Daoy (cell line): ENCODE measurements at regions not wholly inside any gene's neighbourhood (a gene's known extent, or its start where the extent isn't known, plus 50 kb on each side); places are given as distances from the start of the nearest gene placed in this dataset.
A peak's percentile ranks its signal among the peaks of the same experiment; 100 is the strongest.

Experiments used
- DNase-seq: peaks from one replicate; pipeline ENCODE4 v3.0.0-alpha.2; 2015; ENCODE audit warnings: low read depth

GRCh38 chr1:221429264-221429663 lies 312.6 kb downstream of the DUSP10 start:
- no peak for DNase-seq

GRCh38 chr1:221430152-221430960 lies 311.5 kb downstream of the DUSP10 start:
- DNase-seq, result peak; percentile 26

GRCh38 chr1:221431068-221431651 lies 310.7 kb downstream of the DUSP10 start:
- no peak for DNase-seq

GRCh38 chr1:221431961-221432360 lies 309.9 kb downstream of the DUSP10 start:
- DNase-seq, result no peak

- peak; percentile 38 for DNase-seq
Measured at GRCh38 chr1:221435504-221435904, 306.4 kb downstream of the DUSP10 start.

- no peak for DNase-seq
Measured at GRCh38 chr1:221437171-221437570, 304.7 kb downstream of the DUSP10 start.

GRCh38 chr1:221437926-221438325 lies 304.0 kb downstream of the DUSP10 start:
- DNase-seq, result peak; percentile 58

GRCh38 chr1:221439008-221439746 lies 302.7 kb downstream of the DUSP10 start:
- DNase-seq, result peak; percentile 96

GRCh38 chr1:221439747-221440501 lies 302.0 kb downstream of the DUSP10 start:
- DNase-seq, result peak; percentile 93

- peak; percentile 54 for DNase-seq
Measured at GRCh38 chr1:221440658-221441057, 301.2 kb downstream of the DUSP10 start.

- DNase-seq, result no peak
Measured at GRCh38 chr1:221442056-221442455, 299.8 kb downstream of the DUSP10 start.

GRCh38 chr1:221444346-221444745 lies 297.5 kb downstream of the DUSP10 start:
- no peak for DNase-seq

- DNase-seq, result no peak
Measured at GRCh38 chr1:221448585-221449175, 293.2 kb downstream of the DUSP10 start.

- DNase-seq, result no peak
Measured at GRCh38 chr1:221449194-221449593, 292.7 kb downstream of the DUSP10 start.

GRCh38 chr1:221449801-221450470 lies 292.0 kb downstream of the DUSP10 start:
- peak; percentile 47 for DNase-seq

- DNase-seq, result no peak
Measured at GRCh38 chr1:221451741-221452140, 290.1 kb downstream of the DUSP10 start.

GRCh38 chr1:221454096-221454495 lies 287.8 kb downstream of the DUSP10 start:
- DNase-seq, result no peak

- DNase-seq, result no peak
Measured at GRCh38 chr1:221456918-221457317, 285.0 kb downstream of the DUSP10 start.

- DNase-seq, result no peak
Measured at GRCh38 chr1:221457685-221458446, 284.0 kb downstream of the DUSP10 start.

GRCh38 chr1:221458447-221459156 lies 283.3 kb downstream of the DUSP10 start:
- DNase-seq, result peak; percentile 32
